DND-41 (cell line): ENCODE measurements at regions not wholly inside any gene's neighbourhood (a gene's known extent, or its start where the extent isn't known, plus 50 kb on each side); places are given as distances from the start of the nearest gene placed in this dataset.

Experiments used
- ATAC-seq: fragments of 200-7000 bp; cut with Tn5 transposase; 3 replicates; pipeline ENCODE4 v1.9.1; 2021; ENCODE audit warnings: low read depth; ENCODE audit not compliant: insufficient read depth
- DNase-seq: peaks from one replicate; pipeline ENCODE4 v3.0.0-alpha.2; 2020
- H2AFZ ChIP-seq: 2 replicates; pipeline ENCODE4 v1.6.0; 2012; ENCODE audit warnings: low read depth, low read length
- H3K27ac ChIP-seq: 2 replicates; pipeline ENCODE4 v1.5.1; 2012; ENCODE audit warnings: low read length, inconsistent platforms
- H3K27me3 ChIP-seq: fragments of 200-600 bp; sonication (generic); 2 replicates; pipeline ENCODE4 v1.6.0; 2012; ENCODE audit warnings: low read length, mild to moderate bottlenecking, inconsistent platforms; ENCODE audit not compliant: insufficient read depth, poor library complexity
- H3K36me3 ChIP-seq: 2 replicates; pipeline ENCODE4 v1.5.1; 2012; ENCODE audit warnings: low read length, inconsistent platforms; ENCODE audit not compliant: insufficient read depth
- H3K4me1 ChIP-seq: 2 replicates; pipeline ENCODE4 v1.5.1; 2012; ENCODE audit warnings: mild to moderate bottlenecking, low read length; ENCODE audit not compliant: insufficient read depth
- H3K4me2 ChIP-seq: 2 replicates; pipeline ENCODE4 v1.6.0; 2012; ENCODE audit warnings: mild to moderate bottlenecking, moderate library complexity, low read length, inconsistent platforms; ENCODE audit not compliant: insufficient read depth
- H3K4me3 ChIP-seq, 2 experiments: fragments of 200-600 bp in 1 of 2; shearing (Covaris generic) in 1 of 2; 2 replicates each; pipeline ENCODE4 v1.5.1; 2012 to 2016; ENCODE audit warnings: inconsistent platforms in 2 of 2, low read length in 2 of 2, mild to moderate bottlenecking in 2 of 2, low read depth in 1 of 2, moderate library complexity in 1 of 2
- H3K79me2 ChIP-seq: 2 replicates; pipeline ENCODE4 v1.6.0; 2012; ENCODE audit warnings: low read length, inconsistent platforms; ENCODE audit not compliant: insufficient read depth
- H3K9ac ChIP-seq: 2 replicates; pipeline ENCODE4 v1.6.0; 2012; ENCODE audit warnings: low read depth, mild to moderate bottlenecking, inconsistent platforms, low read length, moderate library complexity
- H3K9me3 ChIP-seq: 2 replicates; pipeline ENCODE4 v1.5.1; 2012; ENCODE audit warnings: low read length, moderate library complexity, mild to moderate bottlenecking, inconsistent platforms; ENCODE audit not compliant: insufficient read depth, severe bottlenecking
- H4K20me1 ChIP-seq: 2 replicates; pipeline ENCODE4 v1.6.0; 2012; ENCODE audit warnings: low read length; ENCODE audit not compliant: insufficient read depth
- EZH2 ChIP-seq: IDR thresholded peaks from 3 replicates; pipeline ENCODE4 v1.6.1; 2012; ENCODE audit warnings: borderline replicate concordance, low read depth, mild to moderate bottlenecking, moderate library complexity, low read length, inconsistent platforms; ENCODE audit not compliant: severe bottlenecking
- TF ChIP-seq, protein P1 (sequence below): IDR thresholded peaks from 2 replicates; pipeline ENCODE4 v1.5.1; 2012; ENCODE audit warnings: borderline replicate concordance, low read length, moderate library complexity, mild to moderate bottlenecking; ENCODE audit not compliant: poor library complexity, severe bottlenecking; ENCODE audit errors: extremely low read depth

DNA sequence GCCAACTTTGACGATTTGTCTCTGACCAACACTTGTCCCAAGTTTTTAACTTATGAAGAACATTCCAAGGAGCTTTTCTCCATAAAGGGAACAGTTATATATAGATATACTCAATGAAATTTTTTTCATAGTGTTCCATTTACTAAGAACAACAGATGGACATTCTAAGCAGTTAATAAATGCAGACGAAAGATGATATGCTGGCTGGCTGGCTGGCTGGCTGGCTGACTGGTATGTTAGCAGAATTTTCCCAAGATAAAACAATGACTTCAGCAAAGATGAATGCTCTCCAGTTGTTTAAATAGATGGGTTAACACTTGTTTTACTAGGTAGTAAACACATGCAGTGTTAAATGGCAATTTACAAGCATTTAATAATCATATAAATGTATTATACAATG lies 62.2 kb downstream of the SPANXN3 start:
- Histone ChIP-seq H4K20me1 (no peaks in the 10 kb centered on the region), H3K79me2 (no peaks in the 10 kb centered on the region), H3K27ac (no peak overlapping the region), H3K36me3 (no peaks in the 10 kb centered on the region), H3K4me1 (no peaks in the 10 kb centered on the region), H2AFZ (no peak overlapping the region), H3K4me2 (no peak overlapping the region), H3K9me3 (no peaks in the 10 kb centered on the region), H3K4me3 (no peak overlapping the region), H3K9ac (no peak overlapping the region), H3K27me3 (no peaks in the 10 kb centered on the region)
- TF ChIP-seq EZH2: no peak
- TF ChIP-seq, protein P1, sequence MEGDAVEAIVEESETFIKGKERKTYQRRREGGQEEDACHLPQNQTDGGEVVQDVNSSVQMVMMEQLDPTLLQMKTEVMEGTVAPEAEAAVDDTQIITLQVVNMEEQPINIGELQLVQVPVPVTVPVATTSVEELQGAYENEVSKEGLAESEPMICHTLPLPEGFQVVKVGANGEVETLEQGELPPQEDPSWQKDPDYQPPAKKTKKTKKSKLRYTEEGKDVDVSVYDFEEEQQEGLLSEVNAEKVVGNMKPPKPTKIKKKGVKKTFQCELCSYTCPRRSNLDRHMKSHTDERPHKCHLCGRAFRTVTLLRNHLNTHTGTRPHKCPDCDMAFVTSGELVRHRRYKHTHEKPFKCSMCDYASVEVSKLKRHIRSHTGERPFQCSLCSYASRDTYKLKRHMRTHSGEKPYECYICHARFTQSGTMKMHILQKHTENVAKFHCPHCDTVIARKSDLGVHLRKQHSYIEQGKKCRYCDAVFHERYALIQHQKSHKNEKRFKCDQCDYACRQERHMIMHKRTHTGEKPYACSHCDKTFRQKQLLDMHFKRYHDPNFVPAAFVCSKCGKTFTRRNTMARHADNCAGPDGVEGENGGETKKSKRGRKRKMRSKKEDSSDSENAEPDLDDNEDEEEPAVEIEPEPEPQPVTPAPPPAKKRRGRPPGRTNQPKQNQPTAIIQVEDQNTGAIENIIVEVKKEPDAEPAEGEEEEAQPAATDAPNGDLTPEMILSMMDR: no peak
- ATAC-seq: no peak
- no peak for DNase-seq

GRCh38 chrX:143437439-143437838 lies 79.8 kb downstream of the SPANXN3 start:
- ATAC-seq: no peak
- H3K4me2 ChIP-seq: no peak overlapping the region
- H3K9me3 ChIP-seq: no peaks in the 10 kb centered on the region
- H3K79me2 ChIP-seq: no peaks in the 10 kb centered on the region
- no peak for DNase-seq
- H2AFZ ChIP-seq: no peak overlapping the region
- no peaks in the 10 kb centered on the region for H3K27me3 ChIP-seq
- H3K27ac ChIP-seq: no peak overlapping the region
- TF ChIP-seq, protein P1: peak; percentile 41
- no peak for TF ChIP-seq EZH2
- no peak overlapping the region for H3K9ac ChIP-seq
- no peaks in the 10 kb centered on the region for H3K36me3 ChIP-seq
- H4K20me1 ChIP-seq: no peaks in the 10 kb centered on the region
- no peaks in the 10 kb centered on the region for H3K4me1 ChIP-seq
- no peak overlapping the region for H3K4me3 ChIP-seq

- TF ChIP-seq, protein P1: no peak
- no peak for TF ChIP-seq EZH2
- Histone ChIP-seq H4K20me1 (no peaks in the 10 kb centered on the region), H3K36me3 (no peaks in the 10 kb centered on the region), H3K9ac (no peak overlapping the region), H3K27ac (no peak overlapping the region), H3K4me3 (no peak overlapping the region), H3K9me3 (no peaks in the 10 kb centered on the region), H3K79me2 (no peaks in the 10 kb centered on the region), H2AFZ (no peak overlapping the region), H3K4me2 (no peak overlapping the region), H3K27me3 (no peaks in the 10 kb centered on the region), H3K4me1 (no peaks in the 10 kb centered on the region)
- ATAC-seq (no peak), DNase-seq (no peak)
Observed at GRCh38 chrX:143435916-143436315, 81.4 kb downstream of the SPANXN3 start.

GRCh38 chrX:143429811-143430210 lies 87.5 kb downstream of the SPANXN3 start:
- Histone ChIP-seq H3K27me3 (no peaks in the 10 kb centered on the region), H3K79me2 (no peaks in the 10 kb centered on the region), H3K4me3 (no peak overlapping the region), H3K36me3 (no peaks in the 10 kb centered on the region), H3K4me1 (no peaks in the 10 kb centered on the region), H3K4me2 (no peak overlapping the region), H3K9ac (no peak overlapping the region), H2AFZ (no peak overlapping the region), H3K27ac (no peak overlapping the region), H4K20me1 (no peaks in the 10 kb centered on the region), H3K9me3 (no peaks in the 10 kb centered on the region)
- no peak for TF ChIP-seq EZH2
- TF ChIP-seq, protein P1: no peak
- no peak for DNase-seq
- no peak for ATAC-seq
